ENCODE measurements at regions not wholly inside any gene's neighbourhood (a gene's known extent, or its start where the extent isn't known, plus 50 kb on each side); places are given as distances from the start of the nearest gene placed in this dataset.
A peak's percentile ranks its signal among the peaks of the same experiment; 100 is the strongest.
"Not testable (repeated sequence)": the region's sequence is repeated elsewhere in the genome, so short reads cannot be mapped to it uniquely, and the experiment has no call there.

GRCh38 chr6:96276305-96276704, 245.3 kb upstream of the UFL1 start:
- no peak for DNase-seq (ENCODE audit: low read depth)

DNA sequence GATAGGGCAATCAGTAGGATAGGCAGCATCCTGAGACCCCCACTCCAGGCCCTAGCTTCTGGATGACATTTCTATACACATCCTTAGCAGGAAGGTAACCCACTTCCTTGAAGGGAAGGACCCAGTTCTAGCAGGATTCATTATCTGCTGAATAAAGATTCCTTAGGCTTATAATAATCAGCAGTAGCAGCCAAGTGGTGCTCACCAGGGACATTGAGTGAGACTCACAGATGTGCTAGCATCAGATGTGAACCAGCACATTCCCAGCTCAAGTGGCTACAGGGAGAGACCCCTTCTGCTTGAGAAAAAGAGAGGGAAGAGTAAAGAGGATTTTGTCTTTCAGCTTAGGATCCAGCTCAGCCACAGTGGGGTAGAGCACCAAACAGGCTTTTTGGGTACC, 244.8 kb upstream of the UFL1 start:
- no peak for DNase-seq (ENCODE audit: low read depth)

DNA sequence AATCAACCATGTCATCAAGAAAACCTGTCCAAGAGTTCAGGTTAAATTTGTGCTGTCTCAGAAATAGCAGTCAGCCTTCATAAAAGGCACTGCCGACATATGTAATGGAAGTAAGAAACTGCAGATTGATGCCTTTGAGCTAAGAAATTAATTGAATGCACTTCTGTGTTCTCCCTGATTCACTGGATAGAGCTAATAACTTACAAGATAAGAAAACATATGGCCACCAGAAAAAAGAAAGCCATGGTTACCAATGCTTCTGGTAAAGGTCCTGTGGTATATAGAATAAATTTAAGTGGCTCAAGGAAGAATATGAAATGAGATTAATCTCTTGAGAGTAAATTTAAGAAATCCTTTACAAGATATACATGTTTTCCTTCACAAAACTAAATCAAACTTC, 242.5 kb upstream of the UFL1 start:
- DNase-seq (ENCODE audit: low read depth): no peak

DNA sequence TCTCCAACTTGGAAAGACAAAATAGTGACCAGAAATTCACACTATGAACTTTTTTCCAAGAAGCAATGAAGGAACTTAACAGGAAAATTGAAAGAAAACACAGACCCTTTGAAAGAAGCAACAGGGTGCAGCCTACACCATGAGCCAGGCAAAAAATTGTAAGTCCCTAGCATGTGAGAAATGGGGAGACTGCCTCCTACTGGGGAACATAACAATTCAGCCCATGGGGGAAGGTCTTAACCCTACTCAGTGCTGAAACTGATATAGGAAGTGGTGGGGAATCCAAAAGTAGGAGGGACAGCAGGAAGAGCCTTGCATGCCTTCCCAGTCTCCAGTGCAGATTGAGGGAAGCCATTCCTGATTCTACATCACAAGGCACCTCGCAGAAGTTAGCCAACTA, 235.1 kb upstream of the UFL1 start:
- DNase-seq (ENCODE audit: low read depth): no peak

DNA sequence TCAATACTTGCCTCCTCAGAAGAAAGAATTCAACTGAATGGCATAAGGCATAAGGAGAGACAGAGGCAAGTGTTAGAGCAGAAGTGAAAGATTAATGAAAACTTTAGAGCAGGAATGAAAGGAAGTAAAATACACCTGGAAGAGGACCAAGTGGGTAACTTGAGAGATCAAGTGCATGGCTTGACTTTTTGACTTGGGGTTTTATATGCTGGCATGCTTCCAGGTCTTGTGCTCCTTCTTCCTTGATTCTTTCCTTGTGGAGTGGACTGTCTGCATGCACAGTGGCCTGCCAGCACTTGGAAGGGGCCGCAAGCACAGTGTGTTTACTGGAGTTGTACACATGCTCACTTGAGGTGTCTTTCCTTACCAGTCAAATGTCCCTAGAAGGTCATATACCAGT, 222.1 kb upstream of the UFL1 start:
- DNase-seq (ENCODE audit: low read depth): no peak

DNA sequence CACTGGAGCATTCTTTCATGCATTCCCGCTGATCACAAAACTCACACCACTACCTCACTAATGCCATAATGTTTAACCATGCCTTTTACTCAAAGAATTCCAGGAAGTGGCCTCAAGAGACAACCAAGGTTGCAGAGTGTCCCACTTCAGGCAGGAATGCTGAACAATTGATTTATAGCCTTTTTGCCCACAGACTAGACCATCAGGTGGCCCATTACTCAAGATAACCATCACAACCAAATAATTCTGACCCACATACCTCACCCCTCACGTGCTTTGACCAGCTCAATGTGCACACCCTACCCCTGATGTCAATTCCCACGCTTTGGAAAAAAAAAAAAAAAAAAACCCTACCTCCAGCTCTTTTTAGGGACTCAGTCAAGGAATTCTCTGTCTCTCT, 220.6 kb upstream of the UFL1 start:
- no peak for DNase-seq (ENCODE audit: low read depth)

DNA sequence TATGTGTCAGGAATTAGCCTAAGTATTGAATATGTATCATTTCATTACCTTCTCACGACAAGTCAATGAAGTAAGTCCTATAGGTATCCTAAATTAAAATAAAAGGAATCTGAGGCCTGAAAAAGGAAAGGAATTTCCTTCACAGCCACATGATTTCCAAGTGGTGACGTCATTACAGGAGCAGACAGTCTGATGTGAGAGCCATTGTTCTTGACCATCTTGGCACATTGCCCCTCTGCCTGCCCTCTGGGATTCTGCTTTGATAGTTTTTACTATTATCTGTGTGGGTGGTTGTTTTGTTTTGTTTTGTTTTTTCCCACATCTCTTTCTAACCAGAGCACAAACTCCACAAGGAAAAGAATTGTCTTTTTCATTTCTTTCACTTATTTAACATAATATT, 219.8 kb upstream of the UFL1 start:
- DNase-seq (ENCODE audit: low read depth): no peak

GRCh38 chr6:96302991-96303390, 218.6 kb upstream of the UFL1 start:
- no peak for DNase-seq (ENCODE audit: low read depth)

DNA sequence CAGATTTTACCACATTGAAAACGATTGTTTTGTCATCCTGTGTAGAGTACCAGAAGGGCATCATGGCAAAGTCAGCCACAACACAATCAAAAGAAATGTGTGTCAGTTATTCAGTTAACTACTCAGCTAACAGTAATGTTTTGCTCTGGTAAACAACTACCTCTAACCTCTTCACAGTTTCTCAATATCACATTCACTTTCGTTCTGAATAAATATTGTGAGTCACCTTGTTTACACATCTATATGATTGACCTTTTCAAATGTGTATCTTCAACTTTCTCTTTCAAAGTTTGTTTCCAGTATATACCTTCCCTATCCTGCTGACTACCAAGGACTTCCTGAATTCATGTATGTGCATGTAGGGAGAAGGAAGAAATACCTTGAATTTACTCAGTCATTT, 216.6 kb upstream of the UFL1 start:
- DNase-seq (ENCODE audit: low read depth): no peak

DNA sequence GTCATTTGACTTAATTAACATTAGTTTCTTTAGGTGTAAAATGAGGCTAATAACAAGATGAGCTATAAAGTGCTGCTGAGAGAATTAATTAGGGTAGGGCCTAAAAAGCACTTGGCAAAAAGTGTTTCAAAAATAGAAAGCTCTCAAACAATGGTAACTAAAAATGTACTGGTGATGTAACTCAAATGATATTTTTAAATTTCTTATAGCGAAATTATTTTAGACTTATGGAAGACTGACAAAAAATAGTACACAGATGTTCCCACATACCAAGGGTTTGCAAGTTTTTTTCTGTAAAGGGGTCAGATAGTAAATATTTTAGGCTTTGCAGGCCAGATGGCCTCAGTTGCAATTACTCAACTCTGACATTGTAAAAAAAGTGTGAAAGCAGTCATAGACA, 190.7 kb upstream of the UFL1 start:
- DNase-seq (ENCODE audit: low read depth): no peak

DNA sequence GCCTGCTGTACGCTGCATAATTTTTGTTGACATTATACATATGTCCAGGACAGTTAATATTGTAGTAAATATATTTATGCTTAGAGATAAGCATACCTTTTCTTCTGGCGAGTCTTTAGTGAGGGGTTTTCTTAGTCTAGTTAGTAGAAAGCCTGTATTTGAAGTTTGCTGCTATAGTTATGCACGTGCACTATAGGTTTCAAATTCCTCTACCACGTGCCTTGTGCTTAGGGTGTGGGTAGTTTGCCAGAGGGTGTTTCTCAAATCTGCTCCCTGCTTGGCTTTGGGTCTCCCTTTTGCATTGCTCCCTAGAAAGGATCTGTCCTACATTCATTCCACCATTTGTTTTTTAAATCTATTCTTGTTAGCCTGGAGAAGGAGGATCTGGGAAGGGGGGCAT, 181.4 kb upstream of the UFL1 start:
- no peak for DNase-seq (ENCODE audit: low read depth)

DNA sequence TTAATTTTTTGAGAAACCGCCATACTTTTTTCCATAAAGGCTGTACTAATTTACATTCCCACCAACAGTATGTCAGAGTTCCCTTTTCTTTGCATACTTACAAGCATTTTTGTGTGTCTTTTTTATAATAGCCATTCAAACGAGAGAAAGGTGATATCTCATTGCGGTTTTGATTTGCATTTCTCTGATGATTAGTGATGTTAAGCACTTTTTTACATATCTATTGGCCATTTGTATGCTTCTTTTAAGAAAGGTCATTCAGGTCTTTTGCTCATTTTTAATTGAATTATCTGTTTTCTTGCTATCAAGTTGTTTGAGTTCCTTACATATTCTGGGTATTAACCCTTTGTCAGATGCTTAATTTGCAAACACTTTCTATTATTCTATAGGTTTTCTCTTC, 176.1 kb upstream of the UFL1 start:
- DNase-seq (ENCODE audit: low read depth): no peak

GRCh38 chr6:96381246-96381645, 140.4 kb upstream of the UFL1 start:
- DNase-seq (ENCODE audit: low read depth): no peak

GRCh38 chr6:96391776-96392360, 129.7 kb upstream of the UFL1 start:
- DNase-seq (ENCODE audit: low read depth): no peak

DNA sequence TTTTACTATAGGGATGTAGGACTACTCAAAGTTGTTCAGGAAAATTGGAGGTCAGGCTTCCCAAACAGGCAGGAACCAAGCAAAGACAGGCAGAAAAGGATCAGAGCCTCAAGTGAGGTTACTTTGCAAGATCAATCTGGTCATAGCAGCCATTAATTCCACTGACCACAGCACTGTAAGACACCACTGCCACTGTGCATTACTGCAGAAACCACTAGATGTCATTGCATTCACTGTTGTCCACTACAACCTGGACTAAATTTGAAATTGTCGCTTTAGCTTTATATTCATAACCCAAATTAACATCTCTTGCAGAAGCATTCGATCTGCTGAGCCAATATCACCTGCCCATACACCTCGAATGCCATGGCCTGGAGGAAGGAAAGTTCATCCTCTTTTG, 126.9 kb upstream of the UFL1 start:
- no peak for DNase-seq (ENCODE audit: low read depth)

DNA sequence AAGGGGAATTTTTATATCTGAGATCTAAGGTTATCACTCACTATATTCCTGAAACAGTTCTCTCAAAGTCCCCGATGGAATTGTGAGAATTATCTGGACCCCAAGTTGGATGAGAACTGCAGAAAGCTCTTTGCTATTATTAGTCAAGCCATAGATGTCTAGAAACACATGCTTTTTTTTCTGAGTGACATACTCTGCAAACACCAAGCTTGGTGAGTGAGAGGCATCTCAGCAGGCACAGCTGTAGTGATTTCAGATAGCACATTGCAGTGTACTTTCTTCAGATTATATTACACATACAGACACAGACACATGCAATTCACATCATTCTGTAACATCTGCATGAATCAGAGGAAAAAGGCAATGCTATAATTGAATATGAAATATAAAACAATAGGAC, 111.1 kb upstream of the UFL1 start:
- DNase-seq (ENCODE audit: low read depth): no peak

DNA sequence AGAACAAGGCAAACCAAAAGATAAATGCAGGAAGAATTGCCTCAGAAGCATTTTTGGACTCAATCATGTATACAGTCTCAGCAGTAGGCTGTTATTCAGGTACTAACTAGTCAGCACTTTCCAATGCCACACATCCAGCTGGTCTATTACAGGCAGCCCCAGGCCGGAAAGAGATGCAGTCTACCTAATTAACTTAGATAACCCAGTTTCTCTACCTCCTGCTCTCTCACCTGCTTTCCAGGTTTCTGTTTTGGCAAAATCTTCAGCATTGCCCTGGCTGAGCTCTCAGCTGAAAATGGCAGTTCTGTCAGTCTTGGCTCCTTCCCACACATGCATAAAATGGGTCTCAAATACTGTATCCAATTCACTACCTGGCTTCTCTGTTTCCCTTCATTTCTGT, 101.3 kb upstream of the UFL1 start:
- DNase-seq (ENCODE audit: low read depth): no peak

DNA sequence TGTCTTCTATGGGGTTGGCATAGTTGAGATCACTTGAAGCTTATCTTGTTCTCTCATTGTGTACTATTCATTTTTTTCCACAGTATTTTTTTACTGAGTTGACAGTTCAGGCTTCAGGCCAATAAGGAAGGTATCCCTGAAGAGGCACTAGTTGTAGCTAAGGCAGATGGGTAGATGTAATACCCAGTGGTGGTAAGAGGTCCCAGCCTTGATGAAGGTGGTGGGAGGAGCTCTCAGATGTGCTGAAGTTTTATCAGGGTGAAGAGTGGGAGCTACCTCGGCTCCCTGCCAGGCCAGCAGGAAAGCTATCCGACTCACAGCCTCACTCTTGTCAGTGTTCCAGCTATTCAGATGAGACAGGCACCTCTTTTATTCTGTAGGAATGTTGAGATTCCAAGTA, 87.7 kb upstream of the UFL1 start:
- no peak for DNase-seq (ENCODE audit: low read depth)

- DNase-seq (ENCODE audit: low read depth): no peak
Observed at GRCh38 chr6:96436398-96436797, 85.2 kb upstream of the UFL1 start.

DNA sequence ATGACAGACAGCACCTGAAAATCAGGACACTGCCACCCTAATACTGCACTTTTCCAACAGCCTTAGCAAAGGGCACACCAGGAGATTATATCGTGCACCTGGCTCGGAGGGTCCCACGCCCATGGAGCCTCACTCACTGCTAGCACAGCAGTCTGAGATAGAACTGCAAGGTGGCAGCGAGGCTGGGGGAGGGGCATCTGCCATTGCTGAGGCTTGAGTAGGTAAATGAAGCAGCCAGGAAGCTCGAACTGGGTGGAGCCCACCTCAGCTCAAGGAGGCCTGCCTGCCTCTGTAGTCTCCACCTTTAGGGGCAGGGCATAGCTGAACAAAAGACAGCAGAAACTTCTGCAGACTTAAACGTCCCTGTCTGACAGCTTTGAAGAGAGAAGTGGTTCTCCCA, 84.4 kb upstream of the UFL1 start:
- DNase-seq (ENCODE audit: low read depth): not testable (repeated sequence)

GRCh38 chr6:96450082-96450769, 71.4 kb upstream of the UFL1 start:
- no peak for DNase-seq (ENCODE audit: low read depth)

DNA sequence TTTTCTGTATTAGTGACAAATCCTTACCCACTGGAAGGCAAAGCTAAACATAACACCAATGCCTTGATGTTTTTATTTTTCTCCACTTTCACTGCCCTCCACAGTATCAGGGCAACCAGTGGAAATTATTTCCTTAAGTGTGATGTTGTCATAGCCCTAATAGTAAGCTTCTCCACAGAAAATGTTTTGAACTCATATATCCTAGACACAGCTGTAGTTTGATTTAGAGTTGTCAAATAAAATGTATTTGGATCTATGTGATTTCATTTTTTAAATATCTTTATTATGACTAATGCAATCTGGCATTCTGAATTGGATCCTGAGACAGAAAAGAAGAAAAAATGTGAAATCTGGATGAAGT, 70.9 kb upstream of the UFL1 start:
- DNase-seq (ENCODE audit: low read depth): peak; percentile 1

DNA sequence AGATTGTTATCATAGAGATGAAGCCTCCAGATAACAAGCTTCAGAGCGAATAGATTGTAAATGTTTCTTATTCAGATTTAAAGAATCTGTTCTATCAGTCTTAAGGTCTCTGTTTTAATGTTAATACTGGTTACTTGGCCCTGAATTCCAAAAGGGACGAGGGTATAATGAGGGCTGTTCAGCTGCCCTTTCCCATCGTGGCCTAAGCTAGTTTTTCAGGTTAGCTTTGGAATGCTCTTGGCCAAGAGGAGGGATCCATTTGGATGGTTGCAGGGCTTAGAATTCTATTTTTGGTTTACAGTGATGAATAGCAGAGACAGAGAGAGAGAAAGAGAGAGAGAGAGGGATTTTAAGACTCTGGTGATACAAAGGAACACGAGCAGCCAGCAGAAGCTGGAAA, 62.8 kb upstream of the UFL1 start:
- DNase-seq (ENCODE audit: low read depth): no peak

DNA sequence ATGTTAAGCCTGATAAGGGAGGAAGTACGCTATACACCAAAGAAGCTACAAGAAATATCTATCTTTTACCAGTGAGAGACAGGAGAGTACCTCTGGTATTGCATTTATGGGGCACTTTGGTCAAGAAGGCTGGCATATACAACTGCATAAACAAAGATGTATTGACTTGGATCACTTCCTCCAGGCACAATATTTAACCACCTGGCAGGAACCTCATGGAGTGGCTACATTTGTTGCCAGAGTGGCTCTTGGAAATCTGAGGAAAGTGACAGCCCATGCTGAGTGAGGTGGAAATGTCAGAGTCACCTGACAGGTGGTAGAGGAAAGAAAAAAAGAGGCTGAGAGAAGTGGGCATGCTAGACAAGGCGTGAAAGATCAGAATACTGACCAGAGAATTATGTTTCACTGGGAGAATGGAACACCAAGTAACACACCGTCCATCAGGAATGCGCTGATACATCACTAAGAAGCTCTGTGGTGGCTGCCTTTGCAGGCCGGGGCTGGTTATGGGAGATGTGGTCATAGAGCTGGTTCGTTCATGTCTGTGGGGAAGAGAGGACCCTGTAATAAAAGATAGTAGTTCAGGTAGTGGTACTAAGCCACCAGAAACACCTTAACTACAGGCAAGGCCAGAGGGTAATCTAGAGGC, 61.4 kb upstream of the UFL1 start:
- no peak for DNase-seq (ENCODE audit: low read depth)
